Neural progenitor cell (in vitro differentiated cells): ENCODE measurements at regions not wholly inside any gene's neighbourhood (a gene's known extent, or its start where the extent isn't known, plus 50 kb on each side); places are given as distances from the start of the nearest gene placed in this dataset.

Experiments
- EZH2phosphoT487 ChIP-seq: fragments of 200-600 bp; sonication (generic); IDR thresholded peaks from 2 replicates; pipeline ENCODE4 v1.6.1; 2017; ENCODE audit warnings: antibody characterized with exemption
- TF ChIP-seq, protein P1 (sequence below): fragments of 200-600 bp; sonication (generic); IDR thresholded peaks from 2 replicates; pipeline ENCODE4 v1.5.1; 2017; ENCODE audit warnings: antibody characterized with exemption, mild to moderate bottlenecking

DNA sequence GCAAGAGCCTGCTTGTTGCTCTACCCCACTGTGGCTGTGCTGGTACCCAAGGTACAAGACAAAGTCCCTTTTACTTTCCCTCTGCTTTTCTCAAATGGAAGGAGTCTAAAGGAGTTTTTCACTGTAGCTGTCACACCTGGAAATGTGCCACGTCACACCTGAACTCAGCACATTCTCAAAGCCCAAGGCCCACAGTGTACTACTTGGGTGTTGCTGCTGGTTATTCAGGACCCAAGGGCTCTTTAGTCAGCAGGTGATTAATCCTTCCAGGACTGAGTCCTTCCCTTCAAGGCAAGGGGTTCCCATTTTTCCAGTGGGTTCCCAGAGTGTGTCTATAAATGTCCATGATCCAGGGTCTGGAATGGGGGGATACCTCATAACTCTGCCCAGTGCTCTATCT lies 63.2 kb upstream of the STK39 start:
- TF ChIP-seq EZH2phosphoT487 = no peak
- TF ChIP-seq, protein P1, sequence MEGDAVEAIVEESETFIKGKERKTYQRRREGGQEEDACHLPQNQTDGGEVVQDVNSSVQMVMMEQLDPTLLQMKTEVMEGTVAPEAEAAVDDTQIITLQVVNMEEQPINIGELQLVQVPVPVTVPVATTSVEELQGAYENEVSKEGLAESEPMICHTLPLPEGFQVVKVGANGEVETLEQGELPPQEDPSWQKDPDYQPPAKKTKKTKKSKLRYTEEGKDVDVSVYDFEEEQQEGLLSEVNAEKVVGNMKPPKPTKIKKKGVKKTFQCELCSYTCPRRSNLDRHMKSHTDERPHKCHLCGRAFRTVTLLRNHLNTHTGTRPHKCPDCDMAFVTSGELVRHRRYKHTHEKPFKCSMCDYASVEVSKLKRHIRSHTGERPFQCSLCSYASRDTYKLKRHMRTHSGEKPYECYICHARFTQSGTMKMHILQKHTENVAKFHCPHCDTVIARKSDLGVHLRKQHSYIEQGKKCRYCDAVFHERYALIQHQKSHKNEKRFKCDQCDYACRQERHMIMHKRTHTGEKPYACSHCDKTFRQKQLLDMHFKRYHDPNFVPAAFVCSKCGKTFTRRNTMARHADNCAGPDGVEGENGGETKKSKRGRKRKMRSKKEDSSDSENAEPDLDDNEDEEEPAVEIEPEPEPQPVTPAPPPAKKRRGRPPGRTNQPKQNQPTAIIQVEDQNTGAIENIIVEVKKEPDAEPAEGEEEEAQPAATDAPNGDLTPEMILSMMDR = no peak
